ENCODE measurements at regions not wholly inside any gene's neighbourhood (a gene's known extent, or its start where the extent isn't known, plus 50 kb on each side); places are given as distances from the start of the nearest gene placed in this dataset.

DNA sequence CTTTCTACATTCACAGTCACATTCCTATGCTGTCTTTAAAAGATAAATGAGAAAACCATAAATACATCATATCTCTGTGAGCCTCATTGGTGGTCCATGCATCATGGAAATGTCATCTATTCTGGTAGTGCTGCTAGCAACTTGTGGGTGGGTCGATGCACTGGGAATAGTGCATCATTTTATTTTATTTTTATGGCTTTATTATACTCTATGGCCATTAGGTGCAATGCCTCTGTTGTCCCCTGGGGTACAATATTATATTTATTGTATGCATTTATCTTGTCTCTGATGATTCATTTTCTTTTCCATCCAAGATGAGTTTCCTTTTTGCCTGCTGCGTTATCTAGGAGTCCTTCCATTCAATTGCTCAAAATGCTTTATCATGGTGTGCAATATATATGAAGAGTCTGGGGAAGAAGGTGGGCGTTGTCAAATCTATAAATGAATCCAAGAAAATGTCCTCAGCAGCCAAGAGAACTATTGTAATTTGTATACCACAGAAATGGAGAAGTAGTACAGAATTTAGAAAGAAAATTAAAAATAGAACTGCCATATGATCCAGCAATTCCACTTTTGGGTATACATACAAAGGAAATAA, 324.0 kb downstream of the KCNJ2 start:
- Histone ChIP-seq H3K9me2 (replicated peaks; ENCODE audit: insufficient read depth) (no peaks in the 10 kb centered on the region), H3K27me3 (no peaks in the 10 kb centered on the region), H3K4me3 (no peak overlapping the region), H3K36me3 (replicated peaks; ENCODE audit: insufficient read depth, low read depth) (no peaks in the 10 kb centered on the region), H3K79me2 (no peaks in the 10 kb centered on the region), H3K4me1 (ENCODE audit: insufficient read depth) (no peaks in the 10 kb centered on the region), H4K20me1 (ENCODE audit: insufficient read depth, poor library complexity, severe bottlenecking) (no peaks in the 10 kb centered on the region), H3K9me3 (ENCODE audit: low read depth) (no peaks in the 10 kb centered on the region), H3K4me2 (no peak overlapping the region), H2AFZ (no peak overlapping the region), H3K27ac (no peak overlapping the region)
- TF ChIP-seq, protein P1, sequence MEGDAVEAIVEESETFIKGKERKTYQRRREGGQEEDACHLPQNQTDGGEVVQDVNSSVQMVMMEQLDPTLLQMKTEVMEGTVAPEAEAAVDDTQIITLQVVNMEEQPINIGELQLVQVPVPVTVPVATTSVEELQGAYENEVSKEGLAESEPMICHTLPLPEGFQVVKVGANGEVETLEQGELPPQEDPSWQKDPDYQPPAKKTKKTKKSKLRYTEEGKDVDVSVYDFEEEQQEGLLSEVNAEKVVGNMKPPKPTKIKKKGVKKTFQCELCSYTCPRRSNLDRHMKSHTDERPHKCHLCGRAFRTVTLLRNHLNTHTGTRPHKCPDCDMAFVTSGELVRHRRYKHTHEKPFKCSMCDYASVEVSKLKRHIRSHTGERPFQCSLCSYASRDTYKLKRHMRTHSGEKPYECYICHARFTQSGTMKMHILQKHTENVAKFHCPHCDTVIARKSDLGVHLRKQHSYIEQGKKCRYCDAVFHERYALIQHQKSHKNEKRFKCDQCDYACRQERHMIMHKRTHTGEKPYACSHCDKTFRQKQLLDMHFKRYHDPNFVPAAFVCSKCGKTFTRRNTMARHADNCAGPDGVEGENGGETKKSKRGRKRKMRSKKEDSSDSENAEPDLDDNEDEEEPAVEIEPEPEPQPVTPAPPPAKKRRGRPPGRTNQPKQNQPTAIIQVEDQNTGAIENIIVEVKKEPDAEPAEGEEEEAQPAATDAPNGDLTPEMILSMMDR (IDR thresholded peaks at IDR 0.05; ENCODE audit: poor library complexity): no peak
- TF ChIP-seq EZH2 (IDR thresholded peaks at IDR 0.05; ENCODE audit: borderline replicate concordance) (no peak), EZH2phosphoT487 (IDR thresholded peaks at IDR 0.05; ENCODE audit: low read depth, severe bottlenecking, unreplicated experiment) (no peak)
- 69% methylated on average over 3 of the region's 3 CpGs for WGBS (ENCODE audit: low lambda C conversion rate, missing lambda C conversion rate)
- DNase-seq (ENCODE audit: low spot score): no peak

- TF ChIP-seq EZH2phosphoT487 (IDR thresholded peaks at IDR 0.05; ENCODE audit: low read depth, severe bottlenecking, unreplicated experiment) (no peak), EZH2 (IDR thresholded peaks at IDR 0.05; ENCODE audit: borderline replicate concordance) (no peak)
- TF ChIP-seq, protein P1 (IDR thresholded peaks at IDR 0.05; ENCODE audit: poor library complexity): no peak
- Histone ChIP-seq H3K9me3 (ENCODE audit: low read depth) (no peaks in the 10 kb centered on the region), H3K79me2 (no peaks in the 10 kb centered on the region), H3K27ac (peak overlapping the region; percentile 2), H3K36me3 (replicated peaks; ENCODE audit: insufficient read depth, low read depth) (no peaks in the 10 kb centered on the region), H3K4me2 (peak overlapping the region; percentile 10), H3K4me1 (ENCODE audit: insufficient read depth) (peaks cover 5% of the 10 kb centered on the region), H3K4me3 (no peak overlapping the region), H4K20me1 (ENCODE audit: insufficient read depth, poor library complexity, severe bottlenecking) (no peaks in the 10 kb centered on the region), H3K9me2 (replicated peaks; ENCODE audit: insufficient read depth) (no peaks in the 10 kb centered on the region), H2AFZ (no peak overlapping the region), H3K27me3 (no peaks in the 10 kb centered on the region)
- no peak for DNase-seq (ENCODE audit: low spot score)
- WGBS (ENCODE audit: low lambda C conversion rate, missing lambda C conversion rate): 84% methylated on average over 2 of the region's 2 CpGs
Measured at GRCh38 chr17:70498631-70499030, 329.3 kb downstream of the KCNJ2 start.

GRCh38 chr17:70499067-70499786, 329.9 kb downstream of the KCNJ2 start:
- no peaks in the 10 kb centered on the region for H3K79me2 ChIP-seq
- no peaks in the 10 kb centered on the region for H3K9me2 ChIP-seq (replicated peaks; ENCODE audit: insufficient read depth)
- H3K27ac ChIP-seq: peak overlapping the region; percentile 2
- no peaks in the 10 kb centered on the region for H4K20me1 ChIP-seq (ENCODE audit: insufficient read depth, poor library complexity, severe bottlenecking)
- no peak overlapping the region for H3K4me3 ChIP-seq
- peaks cover 5% of the 10 kb centered on the region for H3K4me1 ChIP-seq (ENCODE audit: insufficient read depth)
- no peak for DNase-seq (ENCODE audit: low spot score)
- no peak overlapping the region for H2AFZ ChIP-seq
- TF ChIP-seq, protein P1 (IDR thresholded peaks at IDR 0.05; ENCODE audit: poor library complexity): no peak
- TF ChIP-seq EZH2 (IDR thresholded peaks at IDR 0.05; ENCODE audit: borderline replicate concordance): no peak
- 40% methylated on average over 2 of the region's 2 CpGs for WGBS (ENCODE audit: low lambda C conversion rate, missing lambda C conversion rate)
- H3K36me3 ChIP-seq (replicated peaks; ENCODE audit: insufficient read depth, low read depth): no peaks in the 10 kb centered on the region
- H3K4me2 ChIP-seq: peak overlapping the region; percentile 10
- no peaks in the 10 kb centered on the region for H3K9me3 ChIP-seq (ENCODE audit: low read depth)
- no peaks in the 10 kb centered on the region for H3K27me3 ChIP-seq

All from hepatocyte (in vitro differentiated cells).